ENCODE measurements at regions not wholly inside any gene's neighbourhood (a gene's known extent, or its start where the extent isn't known, plus 50 kb on each side); places are given as distances from the start of the nearest gene placed in this dataset.

DNA sequence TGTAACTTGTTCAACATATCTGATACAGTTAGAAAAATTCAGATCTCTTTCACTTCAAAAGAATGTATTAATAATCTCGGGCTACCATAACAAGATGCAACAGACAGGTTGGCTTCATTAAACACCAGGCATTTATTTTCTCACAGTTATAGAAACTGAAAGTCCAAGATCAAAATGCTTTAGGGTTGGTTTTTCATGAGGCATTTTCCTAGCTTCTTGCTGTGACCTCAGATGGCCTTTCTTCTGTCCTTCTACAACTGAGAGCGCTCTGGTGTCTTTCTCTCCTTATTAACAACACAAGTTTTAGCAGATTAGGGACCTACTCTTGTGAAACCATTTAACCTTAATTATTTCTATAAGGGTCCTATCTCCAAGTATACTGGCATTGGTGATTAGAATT lies 452.5 kb downstream of the ZNF804A start:
- no peak for ATAC-seq
- DNase-seq (ENCODE audit: low read depth, low spot score): no peak

DNA sequence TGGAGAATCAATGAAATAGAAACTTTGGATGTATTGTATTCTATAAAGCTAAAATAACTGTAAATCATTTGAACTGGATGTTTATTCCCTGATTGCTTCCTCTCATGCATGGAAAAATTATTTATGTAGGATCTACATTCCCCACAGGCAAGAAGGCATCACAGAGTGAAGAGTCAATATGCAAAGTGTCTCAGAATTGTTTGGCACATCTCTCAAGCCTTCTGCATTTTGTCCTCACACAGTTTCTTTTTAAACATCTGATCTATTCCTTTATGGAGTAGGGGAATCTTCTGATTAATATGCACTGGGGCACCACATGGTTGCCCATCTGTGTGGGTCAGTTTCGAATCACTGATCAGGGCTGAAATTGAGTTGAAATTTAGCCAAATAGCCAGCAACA lies 465.4 kb downstream of the ZNF804A start:
- no TSS peak for BruUV-seq (replicated peaks)
- Histone ChIP-seq H3K27me3 (ENCODE audit: control insufficient read depth, insufficient read depth, low read length) (no peaks in the 10 kb centered on the region), H3K4me1 (ENCODE audit: control insufficient read depth, insufficient read depth, low read length) (no peaks in the 10 kb centered on the region), H3K36me3 (ENCODE audit: control insufficient read depth, insufficient read depth, low read length) (no peaks in the 10 kb centered on the region), H3K9me3 (ENCODE audit: control insufficient read depth, insufficient read depth, low read depth, low read length) (no peaks in the 10 kb centered on the region), H3K4me3 (ENCODE audit: low read depth in 2 of 2, low read length in 2 of 2) (no peak overlapping the region), H3K27ac (ENCODE audit: low read length) (no peak overlapping the region)
- DNase-seq (ENCODE audit: low read depth, low spot score) (no peak), ATAC-seq (no peak)
- in situ Hi-C loops (cut with HindIII; ENCODE audit: low pct_unique_long_range_greater_than_20kb, low sequenced_read_pairs) (no loop called here), intact Hi-C loops (cut with micrococcal nuclease; ENCODE audit: unreplicated experiment) (no loop called here)
- TF ChIP-seq SIN3A (IDR thresholded peaks at IDR 0.05; ENCODE audit: borderline replicate concordance, insufficient read depth, low read depth, low read length): no peak
- TF ChIP-seq, protein P1, sequence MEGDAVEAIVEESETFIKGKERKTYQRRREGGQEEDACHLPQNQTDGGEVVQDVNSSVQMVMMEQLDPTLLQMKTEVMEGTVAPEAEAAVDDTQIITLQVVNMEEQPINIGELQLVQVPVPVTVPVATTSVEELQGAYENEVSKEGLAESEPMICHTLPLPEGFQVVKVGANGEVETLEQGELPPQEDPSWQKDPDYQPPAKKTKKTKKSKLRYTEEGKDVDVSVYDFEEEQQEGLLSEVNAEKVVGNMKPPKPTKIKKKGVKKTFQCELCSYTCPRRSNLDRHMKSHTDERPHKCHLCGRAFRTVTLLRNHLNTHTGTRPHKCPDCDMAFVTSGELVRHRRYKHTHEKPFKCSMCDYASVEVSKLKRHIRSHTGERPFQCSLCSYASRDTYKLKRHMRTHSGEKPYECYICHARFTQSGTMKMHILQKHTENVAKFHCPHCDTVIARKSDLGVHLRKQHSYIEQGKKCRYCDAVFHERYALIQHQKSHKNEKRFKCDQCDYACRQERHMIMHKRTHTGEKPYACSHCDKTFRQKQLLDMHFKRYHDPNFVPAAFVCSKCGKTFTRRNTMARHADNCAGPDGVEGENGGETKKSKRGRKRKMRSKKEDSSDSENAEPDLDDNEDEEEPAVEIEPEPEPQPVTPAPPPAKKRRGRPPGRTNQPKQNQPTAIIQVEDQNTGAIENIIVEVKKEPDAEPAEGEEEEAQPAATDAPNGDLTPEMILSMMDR (IDR thresholded peaks at IDR 0.05): no peak
- TF ChIP-seq, protein P2, sequence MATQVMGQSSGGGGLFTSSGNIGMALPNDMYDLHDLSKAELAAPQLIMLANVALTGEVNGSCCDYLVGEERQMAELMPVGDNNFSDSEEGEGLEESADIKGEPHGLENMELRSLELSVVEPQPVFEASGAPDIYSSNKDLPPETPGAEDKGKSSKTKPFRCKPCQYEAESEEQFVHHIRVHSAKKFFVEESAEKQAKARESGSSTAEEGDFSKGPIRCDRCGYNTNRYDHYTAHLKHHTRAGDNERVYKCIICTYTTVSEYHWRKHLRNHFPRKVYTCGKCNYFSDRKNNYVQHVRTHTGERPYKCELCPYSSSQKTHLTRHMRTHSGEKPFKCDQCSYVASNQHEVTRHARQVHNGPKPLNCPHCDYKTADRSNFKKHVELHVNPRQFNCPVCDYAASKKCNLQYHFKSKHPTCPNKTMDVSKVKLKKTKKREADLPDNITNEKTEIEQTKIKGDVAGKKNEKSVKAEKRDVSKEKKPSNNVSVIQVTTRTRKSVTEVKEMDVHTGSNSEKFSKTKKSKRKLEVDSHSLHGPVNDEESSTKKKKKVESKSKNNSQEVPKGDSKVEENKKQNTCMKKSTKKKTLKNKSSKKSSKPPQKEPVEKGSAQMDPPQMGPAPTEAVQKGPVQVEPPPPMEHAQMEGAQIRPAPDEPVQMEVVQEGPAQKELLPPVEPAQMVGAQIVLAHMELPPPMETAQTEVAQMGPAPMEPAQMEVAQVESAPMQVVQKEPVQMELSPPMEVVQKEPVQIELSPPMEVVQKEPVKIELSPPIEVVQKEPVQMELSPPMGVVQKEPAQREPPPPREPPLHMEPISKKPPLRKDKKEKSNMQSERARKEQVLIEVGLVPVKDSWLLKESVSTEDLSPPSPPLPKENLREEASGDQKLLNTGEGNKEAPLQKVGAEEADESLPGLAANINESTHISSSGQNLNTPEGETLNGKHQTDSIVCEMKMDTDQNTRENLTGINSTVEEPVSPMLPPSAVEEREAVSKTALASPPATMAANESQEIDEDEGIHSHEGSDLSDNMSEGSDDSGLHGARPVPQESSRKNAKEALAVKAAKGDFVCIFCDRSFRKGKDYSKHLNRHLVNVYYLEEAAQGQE (IDR thresholded peaks at IDR 0.05; ENCODE audit: insufficient read depth in 1 of 2, low read depth in 2 of 2, low read length in 1 of 2): no peak
- no peak for TF ChIP-seq TCF7L2 (IDR thresholded peaks at IDR 0.05; ENCODE audit: low read depth, low read length)
- no peak for TF ChIP-seq POLR2AphosphoS5 (IDR thresholded peaks at IDR 0.05; ENCODE audit: low read depth, low read length)
- ChIA-PET POLR2A (no interaction called here), CTCF (no interaction called here)

More for the DNA sequence above, 452.5 kb downstream of the ZNF804A start:
- Histone ChIP-seq H3K4me1 (ENCODE audit: control insufficient read depth, insufficient read depth, low read length) (no peaks in the 10 kb centered on the region), H3K36me3 (ENCODE audit: control insufficient read depth, insufficient read depth, low read length) (no peaks in the 10 kb centered on the region), H3K9me3 (ENCODE audit: control insufficient read depth, insufficient read depth, low read depth, low read length) (no peaks in the 10 kb centered on the region), H3K27me3 (ENCODE audit: control insufficient read depth, insufficient read depth, low read length) (no peaks in the 10 kb centered on the region), H3K4me3 (ENCODE audit: low read depth in 2 of 2, low read length in 2 of 2) (no peak overlapping the region), H3K27ac (ENCODE audit: low read length) (no peak overlapping the region)
- POLR2A ChIA-PET: no interaction called here
- TF ChIP-seq, protein P1 (IDR thresholded peaks at IDR 0.05): no peak
- no peak for TF ChIP-seq POLR2AphosphoS5 (IDR thresholded peaks at IDR 0.05; ENCODE audit: low read depth, low read length)
- no peak for TF ChIP-seq TCF7L2 (IDR thresholded peaks at IDR 0.05; ENCODE audit: low read depth, low read length)
- TF ChIP-seq SIN3A (IDR thresholded peaks at IDR 0.05; ENCODE audit: borderline replicate concordance, insufficient read depth, low read depth, low read length): no peak
- TF ChIP-seq, protein P2 (IDR thresholded peaks at IDR 0.05; ENCODE audit: insufficient read depth in 1 of 2, low read depth in 2 of 2, low read length in 1 of 2): no peak
- no TSS peak for BruUV-seq (replicated peaks)
- intact Hi-C loops (cut with micrococcal nuclease; ENCODE audit: unreplicated experiment) (no loop called here), in situ Hi-C loops (cut with HindIII; ENCODE audit: low pct_unique_long_range_greater_than_20kb, low sequenced_read_pairs) (no loop called here)
- CTCF ChIA-PET: no interaction called here

All from Panc1 (cell line).